T follicular helper cell (primary cell): ENCODE measurements at regions not wholly inside any gene's neighbourhood (a gene's known extent, or its start where the extent isn't known, plus 50 kb on each side); places are given as distances from the start of the nearest gene placed in this dataset.
"Not testable (repeated sequence)": the region's sequence is repeated elsewhere in the genome, so short reads cannot be mapped to it uniquely, and the experiment has no call there.

Source experiments
- DNase-seq: peaks from one replicate; pipeline ENCODE4 v3.0.0-alpha.2; 2020; ENCODE audit warnings: low read depth

GRCh38 chr10:128577958-128578750, 451.9 kb upstream of the MKI67 start:
- DNase-seq: no peak

GRCh38 chr10:128578766-128579165, 452.5 kb upstream of the MKI67 start:
- DNase-seq: no peak

GRCh38 chr10:128579280-128579865, 453.1 kb upstream of the MKI67 start:
- DNase-seq: no peak

- DNase-seq: no peak
Observed at GRCh38 chr10:128579901-128580300, 453.7 kb upstream of the MKI67 start.

GRCh38 chr10:128583125-128583524, 456.9 kb upstream of the MKI67 start:
- not testable (repeated sequence) for DNase-seq

- DNase-seq: not testable (repeated sequence)
Observed at GRCh38 chr10:128586599-128586998, 460.4 kb upstream of the MKI67 start.

GRCh38 chr10:128587689-128588088, 461.5 kb upstream of the MKI67 start:
- no peak for DNase-seq

GRCh38 chr10:128588402-128588801, 462.2 kb upstream of the MKI67 start:
- no peak for DNase-seq

GRCh38 chr10:128594688-128595087, 468.5 kb upstream of the MKI67 start:
- no peak for DNase-seq

GRCh38 chr10:128596906-128597305, 470.7 kb upstream of the MKI67 start:
- DNase-seq: no peak

GRCh38 chr10:128599030-128599429, 472.8 kb upstream of the MKI67 start:
- DNase-seq: no peak

GRCh38 chr10:128599538-128599937, 473.3 kb upstream of the MKI67 start:
- no peak for DNase-seq

- no peak for DNase-seq
Observed at GRCh38 chr10:128602183-128602582, 476.0 kb upstream of the MKI67 start.

GRCh38 chr10:128604025-128604424, 477.8 kb upstream of the MKI67 start:
- no peak for DNase-seq

- DNase-seq: no peak
Observed at GRCh38 chr10:128605180-128605579, 479.0 kb upstream of the MKI67 start.

- DNase-seq: no peak
Observed at GRCh38 chr10:128606055-128606454, 479.8 kb upstream of the MKI67 start.

- no peak for DNase-seq
Observed at GRCh38 chr10:128608791-128609190, 482.6 kb upstream of the MKI67 start.

- DNase-seq: no peak
Observed at GRCh38 chr10:128609460-128609859, 483.2 kb upstream of the MKI67 start.

GRCh38 chr10:128610113-128610512, 483.9 kb upstream of the MKI67 start:
- no peak for DNase-seq

GRCh38 chr10:128612195-128612594, 486.0 kb upstream of the MKI67 start:
- DNase-seq: no peak

- DNase-seq: no peak
Observed at GRCh38 chr10:128612631-128613030, 486.4 kb upstream of the MKI67 start.

- no peak for DNase-seq
Observed at GRCh38 chr10:128614016-128614605, 487.9 kb upstream of the MKI67 start.
